LNCAP (cell line): ENCODE measurements at regions not wholly inside any gene's neighbourhood (a gene's known extent, or its start where the extent isn't known, plus 50 kb on each side); places are given as distances from the start of the nearest gene placed in this dataset.

ENCODE experiments used
- CTCF ChIP-seq: fragments of 450-650 bp; IDR thresholded peaks from 2 replicates; pipeline ENCODE4 v1.5.1; 2017; ENCODE audit warnings: mild to moderate bottlenecking

- no peak for TF ChIP-seq CTCF
These were observed 282.1 kb downstream of the THBS2 start for GRCh38 chr6:168971549-168971948.

GRCh38 chr6:168968801-168969200 lies 284.8 kb downstream of the THBS2 start:
- no peak for TF ChIP-seq CTCF

- TF ChIP-seq CTCF: no peak
These were observed 285.4 kb downstream of the THBS2 start for GRCh38 chr6:168968228-168968627.

GRCh38 chr6:168967281-168967925 lies 286.2 kb downstream of the THBS2 start:
- TF ChIP-seq CTCF: no peak

- TF ChIP-seq CTCF: no peak
These were observed 289.4 kb downstream of the THBS2 start for GRCh38 chr6:168964138-168964835.

GRCh38 chr6:168962886-168963285 lies 290.8 kb downstream of the THBS2 start:
- TF ChIP-seq CTCF: no peak

GRCh38 chr6:168961264-168961656 lies 292.4 kb downstream of the THBS2 start:
- no peak for TF ChIP-seq CTCF
